ENCODE measurements at regions not wholly inside any gene's neighbourhood (a gene's known extent, or its start where the extent isn't known, plus 50 kb on each side); places are given as distances from the start of the nearest gene placed in this dataset.

- in situ Hi-C loops (cut with MboI), result no loop called here
- Histone ChIP-seq H3K27ac (no peak overlapping the region), H3K9me2 (ENCODE audit: insufficient read depth) (no peaks in the 10 kb centered on the region), H3K79me2 (ENCODE audit: insufficient read depth) (no peaks in the 10 kb centered on the region), H4K20me1 (ENCODE audit: insufficient read depth) (no peaks in the 10 kb centered on the region), H3K4me3 (no peak overlapping the region), H3K36me3 (ENCODE audit: low read depth) (no peaks in the 10 kb centered on the region), H3K4me2 (ENCODE audit: unreplicated experiment) (no peak overlapping the region), H2AFZ (no peak overlapping the region), H3K27me3 (replicated peaks; ENCODE audit: insufficient read depth) (no peaks in the 10 kb centered on the region), H3K9ac (no peak overlapping the region), H3K9me3 (ENCODE audit: low read depth) (no peaks in the 10 kb centered on the region), H3K4me1 (ENCODE audit: insufficient read depth) (peaks cover 7% of the 10 kb centered on the region; the same call in 1 of the 2 replicates), H3F3A (ENCODE audit: insufficient read depth) (no peaks in the 10 kb centered on the region)
- DNase-seq, result no peak
- 79 to 81% methylated on average over 16 of the region's 16 CpGs for WGBS, 2 experiments (ENCODE audit: low coverage in 1 of 2, low lambda C conversion rate in 2 of 2, missing lambda C conversion rate in 2 of 2)
- TF ChIP-seq EZH2phosphoT487 (IDR thresholded peaks at IDR 0.05; ENCODE audit: insufficient read depth, low read depth), result no peak
- no peak for TF ChIP-seq EZH2 (IDR thresholded peaks at IDR 0.05; ENCODE audit: insufficient read depth, poor library complexity, severe bottlenecking)
These were observed 201.2 kb upstream of the IER5L start for GRCh38 chr9:129379181-129379836.

GRCh38 chr9:129377931-129378661, 200.0 kb upstream of the IER5L start:
- H3K9me3 ChIP-seq (ENCODE audit: low read depth), result no peaks in the 10 kb centered on the region
- in situ Hi-C loops (cut with MboI), result no loop called here
- H3K79me2 ChIP-seq (ENCODE audit: insufficient read depth), result no peaks in the 10 kb centered on the region
- H3K4me1 ChIP-seq (ENCODE audit: insufficient read depth), result peaks cover 6% of the 10 kb centered on the region; the same call in 1 of the 2 replicates
- no peak overlapping the region for H3K4me2 ChIP-seq (ENCODE audit: unreplicated experiment)
- no peaks in the 10 kb centered on the region for H3K36me3 ChIP-seq (ENCODE audit: low read depth)
- no peaks in the 10 kb centered on the region for H4K20me1 ChIP-seq (ENCODE audit: insufficient read depth)
- TF ChIP-seq EZH2phosphoT487 (IDR thresholded peaks at IDR 0.05; ENCODE audit: insufficient read depth, low read depth) (no peak), EZH2 (IDR thresholded peaks at IDR 0.05; ENCODE audit: insufficient read depth, poor library complexity, severe bottlenecking) (no peak)
- WGBS, 2 experiments (ENCODE audit: low coverage in 1 of 2, low lambda C conversion rate in 2 of 2, missing lambda C conversion rate in 2 of 2), result 67 to 69% methylated on average over 28 of the region's 28 CpGs
- no peak overlapping the region for H3K27ac ChIP-seq
- H3F3A ChIP-seq (ENCODE audit: insufficient read depth), result no peaks in the 10 kb centered on the region
- no peaks in the 10 kb centered on the region for H3K27me3 ChIP-seq (replicated peaks; ENCODE audit: insufficient read depth)
- no peak overlapping the region for H3K9ac ChIP-seq
- DNase-seq, result no peak
- H3K9me2 ChIP-seq (ENCODE audit: insufficient read depth), result no peaks in the 10 kb centered on the region
- H3K4me3 ChIP-seq, result no peak overlapping the region
- no peak overlapping the region for H2AFZ ChIP-seq

GRCh38 chr9:129377181-129377580, 199.1 kb upstream of the IER5L start:
- Histone ChIP-seq H2AFZ (no peak overlapping the region), H3K27ac (no peak overlapping the region), H3K79me2 (ENCODE audit: insufficient read depth) (no peaks in the 10 kb centered on the region), H3K4me1 (ENCODE audit: insufficient read depth) (no peaks in the 10 kb centered on the region), H3K4me2 (ENCODE audit: unreplicated experiment) (no peak overlapping the region), H3K9ac (no peak overlapping the region), H3K9me2 (ENCODE audit: insufficient read depth) (no peaks in the 10 kb centered on the region), H3K27me3 (replicated peaks; ENCODE audit: insufficient read depth) (no peaks in the 10 kb centered on the region), H3K36me3 (ENCODE audit: low read depth) (no peaks in the 10 kb centered on the region), H3K9me3 (ENCODE audit: low read depth) (no peaks in the 10 kb centered on the region), H3F3A (ENCODE audit: insufficient read depth) (no peaks in the 10 kb centered on the region), H4K20me1 (ENCODE audit: insufficient read depth) (no peaks in the 10 kb centered on the region), H3K4me3 (no peak overlapping the region)
- DNase-seq, result no peak
- in situ Hi-C loops (cut with MboI), result no loop called here
- 71% methylated on average over 5 of the region's 5 CpGs for WGBS, 2 experiments (ENCODE audit: low coverage in 1 of 2, low lambda C conversion rate in 2 of 2, missing lambda C conversion rate in 2 of 2)
- TF ChIP-seq EZH2phosphoT487 (IDR thresholded peaks at IDR 0.05; ENCODE audit: insufficient read depth, low read depth) (no peak), EZH2 (IDR thresholded peaks at IDR 0.05; ENCODE audit: insufficient read depth, poor library complexity, severe bottlenecking) (no peak)

GRCh38 chr9:129375845-129376244, 197.8 kb upstream of the IER5L start:
- in situ Hi-C loops (cut with MboI), result no loop called here

More at GRCh38 chr9:129375845-129376244, 197.8 kb upstream of the IER5L start:
- no peak overlapping the region for H2AFZ ChIP-seq
- no peaks in the 10 kb centered on the region for H4K20me1 ChIP-seq (ENCODE audit: insufficient read depth)
- H3K9me3 ChIP-seq (ENCODE audit: low read depth), result no peaks in the 10 kb centered on the region
- H3K4me2 ChIP-seq (ENCODE audit: unreplicated experiment), result no peak overlapping the region
- no peak overlapping the region for H3K4me3 ChIP-seq
- H3K79me2 ChIP-seq (ENCODE audit: insufficient read depth), result no peaks in the 10 kb centered on the region
- no peak overlapping the region for H3K9ac ChIP-seq
- 81 to 84% methylated on average over 5 of the region's 5 CpGs for WGBS, 2 experiments (ENCODE audit: low coverage in 1 of 2, low lambda C conversion rate in 2 of 2, missing lambda C conversion rate in 2 of 2)
- no peaks in the 10 kb centered on the region for H3K4me1 ChIP-seq (ENCODE audit: insufficient read depth)
- no peak overlapping the region for H3K27ac ChIP-seq
- no peak for TF ChIP-seq EZH2phosphoT487 (IDR thresholded peaks at IDR 0.05; ENCODE audit: insufficient read depth, low read depth)
- TF ChIP-seq EZH2 (IDR thresholded peaks at IDR 0.05; ENCODE audit: insufficient read depth, poor library complexity, severe bottlenecking), result no peak
- no peak for DNase-seq
- H3F3A ChIP-seq (ENCODE audit: insufficient read depth), result no peaks in the 10 kb centered on the region
- H3K9me2 ChIP-seq (ENCODE audit: insufficient read depth), result no peaks in the 10 kb centered on the region
- no peaks in the 10 kb centered on the region for H3K27me3 ChIP-seq (replicated peaks; ENCODE audit: insufficient read depth)
- no peaks in the 10 kb centered on the region for H3K36me3 ChIP-seq (ENCODE audit: low read depth)

Data from GM23248 (cell line).